ENCODE measurements at regions not wholly inside any gene's neighbourhood (a gene's known extent, or its start where the extent isn't known, plus 50 kb on each side); places are given as distances from the start of the nearest gene placed in this dataset.

- no peak for DNase-seq (ENCODE audit: low read depth, low spot score)
Observed at GRCh38 chr9:91156451-91157234, 205.1 kb downstream of the AUH start.

DNA sequence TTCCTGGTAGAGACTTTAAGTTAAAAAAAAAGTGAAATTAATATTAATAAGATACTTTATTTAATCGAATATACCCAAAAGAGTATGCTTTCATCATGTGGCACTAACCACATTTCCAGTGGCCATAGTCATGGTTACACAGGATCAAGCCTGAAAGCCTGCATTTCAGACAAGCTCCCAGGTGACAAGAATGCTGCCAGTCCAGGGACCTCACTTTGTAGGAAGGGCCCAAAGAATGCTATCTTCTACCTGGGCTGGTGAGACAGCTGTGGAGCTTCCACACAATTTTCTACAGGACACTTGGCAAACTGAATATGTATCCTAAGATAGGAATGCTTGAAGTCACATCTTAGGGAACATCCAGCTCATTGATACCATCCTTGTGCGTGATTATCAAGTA, 203.8 kb downstream of the AUH start:
- no peak for DNase-seq (ENCODE audit: low read depth, low spot score)

DNA sequence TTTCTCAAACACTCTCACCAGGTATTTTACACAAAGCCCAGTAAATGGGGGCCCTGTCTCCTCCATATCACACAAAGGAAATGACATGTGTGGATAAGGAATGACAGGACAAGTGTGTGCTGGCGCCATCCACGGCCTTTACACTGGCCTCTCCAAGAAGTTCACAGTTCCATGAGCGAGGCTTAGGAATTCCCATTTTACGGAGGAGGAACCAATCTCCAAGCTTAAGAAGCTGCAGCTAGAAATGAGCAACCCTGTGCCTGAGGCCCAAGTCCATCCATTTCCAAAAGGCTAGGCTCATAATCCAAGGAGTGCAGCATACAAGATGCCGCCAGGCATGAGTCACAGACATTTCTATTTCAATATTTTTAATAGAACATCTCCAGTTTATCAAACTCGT, 203.4 kb downstream of the AUH start:
- DNase-seq (ENCODE audit: low read depth, low spot score), result no peak

- no peak for DNase-seq (ENCODE audit: low read depth, low spot score)
Observed at GRCh38 chr9:91158946-91159345, 202.8 kb downstream of the AUH start.

- DNase-seq (ENCODE audit: low read depth, low spot score), result no peak
Observed at GRCh38 chr9:91159664-91160121, 202.0 kb downstream of the AUH start.

GRCh38 chr9:91160181-91160580, 201.5 kb downstream of the AUH start:
- no peak for DNase-seq (ENCODE audit: low read depth, low spot score)

- DNase-seq (ENCODE audit: low read depth, low spot score), result no peak
Observed at GRCh38 chr9:91160599-91161464, 200.9 kb downstream of the AUH start.

DNA sequence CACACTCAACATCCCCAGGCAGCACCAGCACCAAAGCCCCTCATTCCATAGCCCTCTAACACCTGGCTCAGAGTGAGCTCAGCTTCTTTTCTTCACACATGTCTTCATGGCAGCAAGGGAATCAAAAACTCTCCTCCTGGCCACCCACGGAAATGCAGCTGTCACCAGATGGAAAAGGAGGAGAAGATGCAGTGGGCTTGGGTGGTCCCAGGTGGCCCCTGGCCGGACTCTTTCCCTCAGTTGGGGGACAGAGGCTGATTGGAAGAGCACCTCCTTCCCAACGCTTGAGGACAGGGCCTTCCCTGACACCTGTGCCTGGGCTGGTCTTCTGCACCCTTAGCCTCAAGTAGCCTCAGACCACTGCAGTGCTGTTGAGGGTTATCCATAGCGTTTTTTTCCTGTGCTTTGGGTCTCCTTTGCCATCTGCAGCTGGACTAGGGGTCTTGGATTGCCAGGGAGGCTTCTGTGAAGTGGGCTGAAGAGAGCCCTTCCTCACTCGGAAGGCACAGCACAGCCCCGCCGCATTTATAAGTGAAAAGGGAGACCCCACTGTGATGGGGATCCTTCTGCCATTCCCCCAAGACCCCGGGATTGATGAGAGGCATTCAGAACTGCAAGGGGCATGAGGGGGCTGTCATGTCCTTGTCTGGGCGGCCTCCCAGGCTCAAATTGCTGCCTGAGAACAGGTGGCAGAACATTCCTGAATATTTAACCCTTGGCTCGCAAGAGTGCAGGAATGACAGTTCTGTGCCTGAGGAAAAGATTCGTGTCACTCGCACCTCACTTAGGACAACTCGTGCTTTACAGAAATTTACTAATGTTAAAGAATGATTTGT, 200.0 kb downstream of the AUH start:
- no peak for DNase-seq (ENCODE audit: low read depth, low spot score)

DNA sequence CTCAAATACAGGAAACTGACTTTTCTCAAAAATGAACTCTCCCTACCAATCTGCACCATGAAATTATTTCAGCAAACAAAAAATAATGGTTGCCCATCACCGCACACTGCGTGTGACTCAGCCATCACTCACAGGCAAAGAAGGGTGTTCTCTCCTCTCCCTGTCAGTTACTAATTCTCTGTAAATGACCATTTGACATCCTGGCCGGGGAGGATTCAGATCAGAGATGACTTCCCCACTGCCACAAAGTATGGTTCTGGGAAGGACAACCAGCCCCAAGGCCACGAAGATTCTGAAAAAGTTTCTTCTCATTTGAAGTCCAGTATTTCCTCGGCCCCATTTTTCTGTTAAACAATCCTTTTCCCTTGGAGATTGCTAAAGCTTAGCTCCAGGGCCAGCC, 199.4 kb downstream of the AUH start:
- DNase-seq (ENCODE audit: low read depth, low spot score), result no peak

DNA sequence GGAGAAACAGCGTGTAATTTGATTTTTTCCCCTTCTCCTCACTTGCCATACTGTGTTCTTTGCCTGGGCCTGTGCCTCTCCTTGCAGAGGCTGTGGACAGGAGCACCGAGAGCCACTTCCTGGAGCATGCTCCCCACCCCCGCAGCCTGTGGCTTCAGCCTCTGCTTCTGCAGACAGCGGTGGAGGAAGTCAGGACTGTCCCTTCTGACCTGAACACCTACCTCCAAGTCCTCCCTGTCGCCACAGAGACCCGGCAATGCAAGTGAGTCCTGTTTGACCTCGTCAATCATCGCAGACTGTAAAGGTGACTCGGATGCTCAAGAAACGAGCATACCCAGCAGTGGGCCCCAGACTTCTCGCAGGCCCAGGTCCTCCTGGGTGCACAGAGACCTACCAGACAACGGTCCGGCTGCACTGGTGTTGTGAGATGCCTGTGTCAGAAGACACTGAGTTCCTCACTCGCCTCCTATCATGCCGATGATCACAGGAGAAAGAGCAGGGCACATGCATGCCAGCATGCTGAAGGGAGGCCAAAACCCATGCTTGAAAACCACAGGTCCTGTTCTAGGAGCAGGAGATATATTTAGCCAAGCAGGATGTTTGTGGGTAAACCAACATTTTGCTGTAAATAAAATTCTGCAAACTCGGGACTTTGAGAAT, 198.8 kb downstream of the AUH start:
- DNase-seq (ENCODE audit: low read depth, low spot score), result no peak

DNA sequence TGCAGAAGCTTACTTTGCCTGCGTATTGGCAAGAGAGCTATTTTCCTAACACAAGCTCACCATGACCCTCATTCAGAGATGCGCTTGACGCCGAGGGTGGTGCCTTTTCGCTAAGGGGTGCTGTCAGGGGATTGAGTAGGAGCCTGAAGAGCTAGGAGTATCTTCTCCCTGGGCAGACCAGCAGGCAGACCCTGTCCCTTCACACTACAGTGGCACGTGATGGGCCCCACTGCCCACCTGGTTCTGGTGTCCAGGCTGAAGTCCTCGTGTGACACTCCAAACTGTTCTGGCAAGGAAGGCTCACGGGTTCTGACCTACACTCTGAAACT, 198.3 kb downstream of the AUH start:
- no peak for DNase-seq (ENCODE audit: low read depth, low spot score)

DNA sequence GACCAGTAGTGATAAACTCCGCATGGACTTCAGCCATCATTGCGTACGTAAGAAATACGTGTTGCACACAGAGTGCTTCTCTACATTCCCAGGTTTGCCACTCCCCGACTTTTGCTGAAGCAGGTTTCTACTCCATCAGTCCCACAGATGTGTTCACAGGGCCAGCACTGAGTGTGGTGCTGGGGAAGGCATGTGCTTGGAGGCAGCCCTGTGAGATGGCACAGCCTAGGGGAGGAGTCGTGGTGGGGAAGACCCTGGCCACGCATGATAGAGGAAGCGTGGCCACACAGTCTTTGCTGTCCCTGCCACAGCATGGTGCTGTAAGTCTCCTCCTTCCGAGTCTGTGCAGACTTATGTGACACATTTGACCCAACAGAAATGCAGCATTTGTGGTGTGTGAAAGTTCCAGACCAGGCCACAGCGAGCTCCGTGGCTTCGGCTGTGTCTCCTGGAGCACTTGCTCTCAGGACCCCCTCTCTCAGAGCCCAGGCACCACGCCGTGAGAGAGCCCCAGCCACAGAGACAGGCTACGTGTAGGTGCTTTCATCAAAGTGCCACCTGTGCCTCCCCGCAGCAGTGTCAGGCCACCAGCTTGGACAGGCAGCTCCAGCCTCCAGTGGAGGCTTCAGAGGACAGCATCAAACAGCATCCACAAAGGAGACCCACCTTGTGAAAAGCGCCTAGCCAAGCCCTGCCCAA, 197.8 kb downstream of the AUH start:
- no peak for DNase-seq (ENCODE audit: low read depth, low spot score)

Data from pulmonary artery endothelial cell (primary cell).